WI38 (cell line): ENCODE measurements at regions not wholly inside any gene's neighbourhood (a gene's known extent, or its start where the extent isn't known, plus 50 kb on each side); places are given as distances from the start of the nearest gene placed in this dataset.

Source experiments
- H3K4me3 ChIP-seq: 2 replicates; pipeline ENCODE4 v1.5.1; 2011; ENCODE audit warnings: low read depth, mild to moderate bottlenecking, control low read depth, low read length
- TF ChIP-seq, protein P1 (sequence below): IDR thresholded peaks from 2 replicates; pipeline ENCODE4 v1.5.1; 2012; ENCODE audit warnings: low read depth, mild to moderate bottlenecking, control low read depth, low read length

DNA sequence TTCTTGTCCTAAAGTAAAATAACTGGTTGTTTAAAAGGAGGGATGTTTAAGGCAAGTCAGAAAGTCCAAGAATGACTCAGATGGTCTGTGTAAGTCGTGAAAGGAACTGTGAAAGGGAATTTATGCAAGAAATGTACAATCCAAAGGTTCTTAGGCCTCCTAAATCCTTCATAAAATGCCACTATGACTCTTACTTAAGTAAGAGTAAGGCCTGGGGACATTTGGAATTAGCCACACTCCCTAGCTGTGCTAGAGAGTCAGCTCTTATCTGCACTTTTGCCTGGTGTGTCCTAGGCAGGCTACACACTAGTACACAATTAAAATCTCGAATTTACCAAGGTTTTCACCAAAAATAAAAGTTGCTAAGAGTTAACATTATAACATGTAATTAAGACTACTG, 686.9 kb downstream of the UQCRFS1 start:
- no peak overlapping the region for H3K4me3 ChIP-seq
- TF ChIP-seq, protein P1, sequence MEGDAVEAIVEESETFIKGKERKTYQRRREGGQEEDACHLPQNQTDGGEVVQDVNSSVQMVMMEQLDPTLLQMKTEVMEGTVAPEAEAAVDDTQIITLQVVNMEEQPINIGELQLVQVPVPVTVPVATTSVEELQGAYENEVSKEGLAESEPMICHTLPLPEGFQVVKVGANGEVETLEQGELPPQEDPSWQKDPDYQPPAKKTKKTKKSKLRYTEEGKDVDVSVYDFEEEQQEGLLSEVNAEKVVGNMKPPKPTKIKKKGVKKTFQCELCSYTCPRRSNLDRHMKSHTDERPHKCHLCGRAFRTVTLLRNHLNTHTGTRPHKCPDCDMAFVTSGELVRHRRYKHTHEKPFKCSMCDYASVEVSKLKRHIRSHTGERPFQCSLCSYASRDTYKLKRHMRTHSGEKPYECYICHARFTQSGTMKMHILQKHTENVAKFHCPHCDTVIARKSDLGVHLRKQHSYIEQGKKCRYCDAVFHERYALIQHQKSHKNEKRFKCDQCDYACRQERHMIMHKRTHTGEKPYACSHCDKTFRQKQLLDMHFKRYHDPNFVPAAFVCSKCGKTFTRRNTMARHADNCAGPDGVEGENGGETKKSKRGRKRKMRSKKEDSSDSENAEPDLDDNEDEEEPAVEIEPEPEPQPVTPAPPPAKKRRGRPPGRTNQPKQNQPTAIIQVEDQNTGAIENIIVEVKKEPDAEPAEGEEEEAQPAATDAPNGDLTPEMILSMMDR = no peak

DNA sequence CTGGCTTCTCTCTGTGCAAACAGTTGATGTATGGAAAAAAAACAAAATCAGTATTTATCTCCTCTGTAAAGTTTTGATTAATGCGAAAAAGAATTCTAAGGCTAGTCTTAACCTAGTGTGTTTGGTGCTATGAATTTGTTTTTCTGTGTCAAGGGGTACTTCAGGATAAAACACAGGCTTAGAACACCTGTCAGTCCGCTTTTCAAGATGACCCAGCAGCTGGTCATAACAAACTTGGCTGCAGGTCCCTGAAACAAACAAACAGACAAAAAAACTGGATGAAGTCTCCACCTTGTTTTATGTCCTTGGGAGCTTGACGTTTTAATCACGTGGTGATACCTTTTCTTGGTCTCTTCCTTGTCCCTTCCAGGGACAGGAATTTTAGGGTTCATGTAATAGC, 689.3 kb downstream of the UQCRFS1 start:
- no peak overlapping the region for H3K4me3 ChIP-seq
- TF ChIP-seq, protein P1 = no peak

DNA sequence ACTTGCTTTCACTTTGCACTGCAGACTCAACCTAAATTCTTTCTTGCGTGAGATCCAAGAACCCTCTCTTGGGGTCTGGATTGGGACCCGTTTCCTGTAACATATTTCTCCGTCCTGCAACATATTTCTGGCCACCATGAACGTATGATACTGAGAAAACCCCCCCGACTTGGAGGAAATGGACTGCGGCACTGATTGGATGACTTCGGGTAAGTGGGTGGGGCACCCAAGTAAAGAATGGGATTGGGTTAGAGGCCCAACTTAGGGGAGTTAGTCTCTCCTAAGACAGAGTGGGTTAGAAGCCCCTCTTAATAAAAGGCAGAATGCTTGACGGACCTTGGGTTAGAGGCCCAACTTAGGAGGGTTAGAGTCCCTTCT, 690.4 kb downstream of the UQCRFS1 start:
- no peak overlapping the region for H3K4me3 ChIP-seq
- TF ChIP-seq, protein P1 = no peak

DNA sequence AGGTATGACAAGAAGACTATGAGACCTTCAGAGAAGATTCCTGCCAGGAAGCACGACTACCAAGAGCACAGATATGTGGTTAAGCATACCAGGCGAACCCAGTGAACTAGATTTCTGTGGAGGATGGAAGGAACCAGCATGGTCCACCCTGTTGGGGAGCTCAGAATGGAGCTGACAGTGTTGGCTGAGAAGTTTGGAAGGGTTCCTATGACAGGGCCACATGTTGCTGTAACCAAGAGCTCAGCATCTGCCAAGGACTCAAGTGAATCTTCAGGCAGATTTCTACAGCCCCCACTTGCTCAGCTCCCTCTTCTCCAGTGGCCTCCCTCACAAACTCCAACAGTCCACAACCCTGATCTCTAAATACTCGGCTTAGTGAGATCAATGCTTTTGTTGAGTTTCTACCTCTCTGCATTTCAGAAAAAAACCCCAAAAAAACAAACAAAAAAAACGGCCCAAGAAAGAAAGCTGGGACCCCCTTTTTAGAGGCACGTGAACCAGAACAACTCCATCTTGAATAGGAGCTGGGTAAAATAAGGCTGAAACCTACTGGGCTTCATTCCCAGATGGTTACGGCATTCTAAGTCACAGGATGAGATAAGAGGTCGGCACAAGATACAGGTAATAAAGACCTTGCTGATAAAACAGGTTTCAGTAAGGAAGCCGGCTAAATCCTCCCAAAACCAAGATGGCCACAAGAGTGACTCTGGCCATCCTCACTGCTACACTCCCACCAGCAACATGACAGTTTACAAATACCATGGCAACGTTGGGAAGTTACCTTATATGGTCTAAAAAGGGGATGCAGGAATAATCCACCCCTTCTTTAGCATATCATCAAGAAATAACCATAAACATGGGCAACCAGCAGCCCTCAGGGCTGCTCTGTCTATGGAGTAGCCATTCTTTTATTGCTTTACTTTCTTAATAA, 691.1 kb downstream of the UQCRFS1 start:
- TF ChIP-seq, protein P1 = no peak
- no peak overlapping the region for H3K4me3 ChIP-seq

DNA sequence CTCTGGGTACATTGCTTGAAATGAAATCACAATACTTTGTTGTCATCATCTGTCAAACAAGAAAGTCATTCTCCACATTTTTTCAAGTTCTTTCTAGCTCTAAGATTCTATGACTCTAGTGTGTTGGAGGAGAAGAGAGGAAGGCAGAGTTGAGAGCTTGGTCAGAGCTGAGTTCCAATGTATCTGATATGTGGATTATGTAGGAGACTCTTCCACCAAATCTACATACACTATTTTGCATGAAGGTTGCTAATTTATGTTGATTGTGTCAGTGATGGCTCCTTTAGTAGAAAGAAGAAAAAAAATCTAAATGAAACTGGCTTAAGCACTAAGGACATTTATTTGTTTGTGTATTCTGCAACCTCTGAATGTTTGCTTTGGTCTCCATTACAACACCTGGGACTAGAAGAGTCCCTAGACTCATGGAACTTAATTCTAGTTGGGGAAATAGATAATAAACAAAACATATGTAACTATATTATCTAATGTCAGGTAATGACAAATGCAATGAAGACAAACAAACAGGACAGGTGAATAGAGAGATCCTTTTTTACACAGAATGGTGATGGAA, 691.9 kb downstream of the UQCRFS1 start:
- H3K4me3 ChIP-seq = no peak overlapping the region
- TF ChIP-seq, protein P1 = no peak

DNA sequence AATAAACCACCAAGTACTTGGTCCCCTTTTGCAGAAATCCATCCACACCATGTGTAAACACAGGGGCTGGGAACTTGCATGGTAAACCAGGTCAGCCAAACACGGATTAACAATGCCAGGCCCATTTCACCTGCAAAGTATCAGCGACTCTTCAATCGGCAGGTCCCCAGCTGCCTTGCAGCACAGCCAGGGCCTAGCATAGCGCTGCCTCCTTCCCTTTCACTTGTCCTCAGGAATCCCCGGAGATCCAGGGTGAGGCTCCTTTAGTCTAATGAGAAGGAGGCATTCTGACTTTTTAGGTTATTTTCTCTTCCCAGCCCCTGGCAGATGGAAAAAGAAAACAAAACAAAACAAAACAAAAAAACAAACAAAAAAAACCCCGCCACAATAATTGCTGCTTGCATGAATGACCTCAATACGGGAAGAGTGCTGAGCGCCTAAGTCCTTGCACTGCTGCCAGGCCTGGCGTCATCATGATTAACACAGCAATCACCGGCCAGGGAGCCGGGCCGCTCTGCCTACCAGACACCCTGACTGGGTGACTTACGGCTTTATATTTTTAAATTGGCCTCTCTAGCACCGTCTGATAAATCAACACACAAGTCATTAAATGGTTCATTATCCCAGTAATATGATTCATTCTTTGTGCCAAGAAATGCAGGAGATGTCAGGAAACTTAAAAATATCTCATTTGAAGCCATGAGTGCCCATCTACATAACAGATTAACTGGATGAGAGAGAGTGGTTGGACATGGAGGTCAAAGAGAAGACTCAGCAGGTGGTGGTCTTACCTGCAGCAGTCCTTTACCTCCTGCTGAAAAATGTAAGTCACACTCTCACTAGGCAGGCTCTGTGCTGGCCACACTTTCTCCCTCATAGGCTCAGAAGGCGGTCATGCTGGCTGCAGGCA, 692.7 kb downstream of the UQCRFS1 start:
- TF ChIP-seq, protein P1 = no peak
- no peak overlapping the region for H3K4me3 ChIP-seq
